ENCODE measurements at regions not wholly inside any gene's neighbourhood (a gene's known extent, or its start where the extent isn't known, plus 50 kb on each side); places are given as distances from the start of the nearest gene placed in this dataset.

- no peak for DNase-seq (ENCODE audit: extremely low read depth in 1 of 2, low read depth in 1 of 2)
These were observed 100.9 kb downstream of the TMEM18 start for GRCh38 chr2:576292-576691.

GRCh38 chr2:575727-576236, 101.4 kb downstream of the TMEM18 start:
- no peak for DNase-seq (ENCODE audit: extremely low read depth in 1 of 2, low read depth in 1 of 2)

GRCh38 chr2:575030-575726, 102.0 kb downstream of the TMEM18 start:
- no peak for DNase-seq (ENCODE audit: extremely low read depth in 1 of 2, low read depth in 1 of 2)

GRCh38 chr2:573805-574392, 103.3 kb downstream of the TMEM18 start:
- DNase-seq (ENCODE audit: extremely low read depth in 1 of 2, low read depth in 1 of 2) = no peak

- DNase-seq (ENCODE audit: extremely low read depth in 1 of 2, low read depth in 1 of 2) = no peak
These were observed 104.2 kb downstream of the TMEM18 start for GRCh38 chr2:573025-573424.

- no peak for DNase-seq (ENCODE audit: extremely low read depth in 1 of 2, low read depth in 1 of 2)
These were observed 107.5 kb downstream of the TMEM18 start for GRCh38 chr2:569681-570080.

GRCh38 chr2:568639-569235, 108.5 kb downstream of the TMEM18 start:
- DNase-seq (ENCODE audit: extremely low read depth in 1 of 2, low read depth in 1 of 2) = no peak

- no peak for DNase-seq (ENCODE audit: extremely low read depth in 1 of 2, low read depth in 1 of 2)
These were observed 109.2 kb downstream of the TMEM18 start for GRCh38 chr2:567865-568638.

GRCh38 chr2:567496-567864, 109.7 kb downstream of the TMEM18 start:
- no peak for DNase-seq (ENCODE audit: extremely low read depth in 1 of 2, low read depth in 1 of 2)

GRCh38 chr2:566379-567313, 110.6 kb downstream of the TMEM18 start:
- DNase-seq (ENCODE audit: extremely low read depth in 1 of 2, low read depth in 1 of 2) = no peak

- DNase-seq (ENCODE audit: extremely low read depth in 1 of 2, low read depth in 1 of 2) = no peak
These were observed 112.6 kb downstream of the TMEM18 start for GRCh38 chr2:564471-565181.

GRCh38 chr2:563512-563911, 113.7 kb downstream of the TMEM18 start:
- no peak for DNase-seq (ENCODE audit: extremely low read depth in 1 of 2, low read depth in 1 of 2)

GRCh38 chr2:562391-563364, 114.5 kb downstream of the TMEM18 start:
- no peak for DNase-seq (ENCODE audit: extremely low read depth in 1 of 2, low read depth in 1 of 2)

GRCh38 chr2:558879-559278, 118.3 kb downstream of the TMEM18 start:
- no peak for DNase-seq (ENCODE audit: extremely low read depth in 1 of 2, low read depth in 1 of 2)

- DNase-seq (ENCODE audit: extremely low read depth in 1 of 2, low read depth in 1 of 2) = no peak
These were observed 118.9 kb downstream of the TMEM18 start for GRCh38 chr2:558302-558642.

GRCh38 chr2:557635-558301, 119.4 kb downstream of the TMEM18 start:
- DNase-seq (ENCODE audit: extremely low read depth in 1 of 2, low read depth in 1 of 2) = no peak

- DNase-seq (ENCODE audit: extremely low read depth in 1 of 2, low read depth in 1 of 2) = no peak
These were observed 120.7 kb downstream of the TMEM18 start for GRCh38 chr2:556485-556884.
